ENCODE measurements at regions not wholly inside any gene's neighbourhood (a gene's known extent, or its start where the extent isn't known, plus 50 kb on each side); places are given as distances from the start of the nearest gene placed in this dataset.

DNA sequence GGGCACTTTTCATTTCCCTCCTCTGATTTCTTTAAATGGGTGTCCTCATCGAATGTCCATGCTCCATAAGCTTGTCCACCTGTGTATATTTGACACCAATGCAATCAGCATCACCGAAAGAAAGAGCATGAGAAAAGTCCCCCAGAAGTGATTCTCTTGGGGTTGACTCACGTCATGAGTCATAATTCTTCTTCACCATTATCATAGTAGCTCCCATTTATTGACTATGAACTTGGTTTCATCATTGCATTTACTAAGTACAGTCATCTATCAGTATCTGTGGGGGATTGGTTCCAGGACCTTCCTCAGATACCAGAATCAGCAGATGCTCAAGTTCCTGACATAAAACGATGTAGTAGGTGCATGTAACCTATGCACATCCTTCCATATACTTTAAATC, 372.5 kb upstream of the CFAP20DC start:
- H3K27me3 ChIP-seq (ENCODE audit: control insufficient read depth, insufficient read depth, low read length): no peaks in the 10 kb centered on the region
- H3K4me3 ChIP-seq (ENCODE audit: low read length): no peak overlapping the region
- DNase-seq (ENCODE audit: low read depth, low spot score): no peak
- no peaks in the 10 kb centered on the region for H3K9me3 ChIP-seq (ENCODE audit: control insufficient read depth, insufficient read depth, low read length)
- no CpG with 5 or more reads among the region's 4 CpGs for WGBS (ENCODE audit: insufficient coverage, insufficient read length)
- H3K36me3 ChIP-seq (ENCODE audit: control insufficient read depth, insufficient read depth, low read length): no peaks in the 10 kb centered on the region
- no peak overlapping the region for H3K27ac ChIP-seq (ENCODE audit: low read length)
- no peaks in the 10 kb centered on the region for H3K4me1 ChIP-seq (ENCODE audit: control insufficient read depth, insufficient read depth, low read length)

DNA sequence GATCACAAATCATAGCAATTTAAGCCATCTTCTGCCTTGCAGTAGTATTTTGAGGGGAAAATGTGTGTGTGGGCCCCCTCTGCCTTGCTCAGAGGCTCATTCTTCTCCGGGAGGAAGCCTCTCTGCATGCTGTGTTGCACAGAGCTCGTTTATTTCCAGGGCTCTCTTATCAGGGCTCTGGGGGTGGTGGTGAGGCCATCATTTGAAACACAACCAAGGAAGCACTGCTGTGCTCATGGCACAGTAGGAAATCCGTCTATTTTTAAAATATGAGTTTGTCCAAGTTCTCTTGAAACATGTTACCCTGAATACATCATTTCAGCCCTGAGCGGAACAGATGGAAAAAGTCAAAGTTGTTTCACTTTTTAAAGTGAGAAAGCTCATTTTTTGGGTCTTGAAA, 369.0 kb upstream of the CFAP20DC start:
- no peak for DNase-seq (ENCODE audit: low read depth, low spot score)
- no CpG with 5 or more reads among the region's 4 CpGs for WGBS (ENCODE audit: insufficient coverage, insufficient read length)
- Histone ChIP-seq H3K36me3 (ENCODE audit: control insufficient read depth, insufficient read depth, low read length) (no peaks in the 10 kb centered on the region), H3K27ac (ENCODE audit: low read length) (no peak overlapping the region), H3K27me3 (ENCODE audit: control insufficient read depth, insufficient read depth, low read length) (no peaks in the 10 kb centered on the region), H3K9me3 (ENCODE audit: control insufficient read depth, insufficient read depth, low read length) (no peaks in the 10 kb centered on the region), H3K4me1 (ENCODE audit: control insufficient read depth, insufficient read depth, low read length) (no peaks in the 10 kb centered on the region), H3K4me3 (ENCODE audit: low read length) (no peak overlapping the region)

DNA sequence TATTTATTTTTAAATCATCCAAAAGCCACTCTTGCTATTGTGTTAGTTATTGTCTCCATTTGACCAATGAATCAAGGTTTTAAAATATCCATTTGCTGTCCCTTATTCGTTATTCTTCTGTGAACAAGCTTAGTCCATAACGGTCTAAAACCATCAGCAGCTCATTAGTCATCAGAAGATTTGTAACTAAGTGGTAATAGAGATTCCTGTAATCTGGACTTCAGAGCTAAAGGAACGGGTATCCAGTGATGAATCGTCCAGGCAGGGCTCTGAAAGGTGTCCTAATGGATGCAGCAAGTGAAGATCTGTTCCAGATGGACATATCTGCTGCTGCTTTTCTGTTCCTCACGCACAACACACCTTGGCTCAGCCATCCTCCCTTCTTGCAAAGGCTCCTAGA, 362.7 kb upstream of the CFAP20DC start:
- WGBS (ENCODE audit: insufficient coverage, insufficient read length): no CpG with 5 or more reads among the region's 5 CpGs
- no peak for DNase-seq (ENCODE audit: low read depth, low spot score)
- Histone ChIP-seq H3K9me3 (ENCODE audit: control insufficient read depth, insufficient read depth, low read length) (no peaks in the 10 kb centered on the region), H3K4me3 (ENCODE audit: low read length) (no peak overlapping the region), H3K4me1 (ENCODE audit: control insufficient read depth, insufficient read depth, low read length) (no peaks in the 10 kb centered on the region), H3K36me3 (ENCODE audit: control insufficient read depth, insufficient read depth, low read length) (no peaks in the 10 kb centered on the region), H3K27me3 (ENCODE audit: control insufficient read depth, insufficient read depth, low read length) (peaks cover 2% of the 10 kb centered on the region; the same call in 1 of the 2 replicates), H3K27ac (ENCODE audit: low read length) (no peak overlapping the region)

DNA sequence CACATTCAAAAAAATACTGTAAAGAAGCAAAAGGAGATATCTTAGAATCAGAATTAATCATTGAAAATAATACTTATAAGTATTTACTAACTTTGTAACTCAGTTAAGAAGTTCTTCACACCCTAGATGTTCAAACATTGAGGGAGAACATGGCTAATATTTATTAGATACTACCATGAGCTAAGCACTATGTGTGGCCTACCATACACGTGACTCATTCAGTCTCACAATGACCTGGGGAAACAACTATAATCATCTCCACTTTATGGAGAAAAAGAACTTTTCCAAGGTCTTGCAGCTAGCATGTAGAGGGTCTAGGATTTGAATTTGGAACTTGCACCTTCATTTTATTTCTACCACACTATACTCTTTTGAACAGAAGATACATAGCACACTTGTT, 361.9 kb upstream of the CFAP20DC start:
- no CpG with 5 or more reads among the region's 1 CpG for WGBS (ENCODE audit: insufficient coverage, insufficient read length)
- DNase-seq (ENCODE audit: low read depth, low spot score): no peak
- Histone ChIP-seq H3K27ac (ENCODE audit: low read length) (no peak overlapping the region), H3K36me3 (ENCODE audit: control insufficient read depth, insufficient read depth, low read length) (no peaks in the 10 kb centered on the region), H3K4me1 (ENCODE audit: control insufficient read depth, insufficient read depth, low read length) (no peaks in the 10 kb centered on the region), H3K4me3 (ENCODE audit: low read length) (no peak overlapping the region), H3K27me3 (ENCODE audit: control insufficient read depth, insufficient read depth, low read length) (peaks cover 2% of the 10 kb centered on the region; the same call in 1 of the 2 replicates), H3K9me3 (ENCODE audit: control insufficient read depth, insufficient read depth, low read length) (no peaks in the 10 kb centered on the region)

- H3K27me3 ChIP-seq (ENCODE audit: control insufficient read depth, insufficient read depth, low read length): peaks cover 2% of the 10 kb centered on the region; the same call in 1 of the 2 replicates
- H3K36me3 ChIP-seq (ENCODE audit: control insufficient read depth, insufficient read depth, low read length): no peaks in the 10 kb centered on the region
- no peak overlapping the region for H3K27ac ChIP-seq (ENCODE audit: low read length)
- H3K9me3 ChIP-seq (ENCODE audit: control insufficient read depth, insufficient read depth, low read length): no peaks in the 10 kb centered on the region
- H3K4me3 ChIP-seq (ENCODE audit: low read length): no peak overlapping the region
- no peak for DNase-seq (ENCODE audit: low read depth, low spot score)
- H3K4me1 ChIP-seq (ENCODE audit: control insufficient read depth, insufficient read depth, low read length): no peaks in the 10 kb centered on the region
- no CpG with 5 or more reads among the region's 2 CpGs for WGBS (ENCODE audit: insufficient coverage, insufficient read length)
Observed at GRCh38 chr3:59411186-59411585, 361.4 kb upstream of the CFAP20DC start.

DNA sequence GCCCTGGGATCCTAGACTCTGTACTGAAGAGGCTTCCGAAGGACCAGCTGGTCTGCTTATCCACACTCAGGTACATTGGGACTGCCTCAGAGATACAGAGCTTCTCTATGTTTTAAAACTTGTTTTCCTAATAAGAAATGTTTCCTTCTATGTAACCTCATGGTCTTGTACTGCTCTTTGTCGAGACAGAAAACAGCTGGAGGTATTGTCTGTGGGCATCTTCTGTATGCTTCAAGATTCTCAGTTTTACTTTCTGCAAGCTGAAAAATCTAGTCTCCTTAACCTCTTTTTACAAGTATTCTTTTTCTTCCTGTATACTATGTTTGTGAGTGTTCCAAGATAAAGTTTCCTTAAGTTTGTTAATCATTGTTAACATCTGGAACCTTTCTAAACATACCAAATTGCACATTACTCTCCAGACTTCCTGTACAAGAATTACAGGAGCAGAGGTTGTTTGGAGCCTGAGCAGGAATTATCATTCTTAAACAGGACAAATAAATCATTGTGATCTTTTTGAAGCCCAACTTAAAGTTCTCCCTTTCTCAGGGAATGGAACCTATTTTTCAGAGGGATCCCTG, 358.3 kb upstream of the CFAP20DC start:
- WGBS (ENCODE audit: insufficient coverage, insufficient read length): no CpG with 5 or more reads among the region's 2 CpGs
- Histone ChIP-seq H3K27me3 (ENCODE audit: control insufficient read depth, insufficient read depth, low read length) (peaks cover 2% of the 10 kb centered on the region; the same call in 1 of the 2 replicates), H3K4me1 (ENCODE audit: control insufficient read depth, insufficient read depth, low read length) (peaks cover 2% of the 10 kb centered on the region; the same call in 1 of the 2 replicates), H3K9me3 (ENCODE audit: control insufficient read depth, insufficient read depth, low read length) (no peaks in the 10 kb centered on the region), H3K36me3 (ENCODE audit: control insufficient read depth, insufficient read depth, low read length) (no peaks in the 10 kb centered on the region), H3K4me3 (ENCODE audit: low read length) (no peak overlapping the region), H3K27ac (ENCODE audit: low read length) (no peak overlapping the region)
- no peak for DNase-seq (ENCODE audit: low read depth, low spot score)

GRCh38 chr3:59407425-59407824, 357.6 kb upstream of the CFAP20DC start:
- H3K4me3 ChIP-seq (ENCODE audit: low read length): no peak overlapping the region
- no peaks in the 10 kb centered on the region for H3K9me3 ChIP-seq (ENCODE audit: control insufficient read depth, insufficient read depth, low read length)
- WGBS (ENCODE audit: insufficient coverage, insufficient read length): no CpG with 5 or more reads among the region's 5 CpGs
- H3K36me3 ChIP-seq (ENCODE audit: control insufficient read depth, insufficient read depth, low read length): no peaks in the 10 kb centered on the region
- H3K27ac ChIP-seq (ENCODE audit: low read length): no peak overlapping the region
- no peak for DNase-seq (ENCODE audit: low read depth, low spot score)
- no peaks in the 10 kb centered on the region for H3K27me3 ChIP-seq (ENCODE audit: control insufficient read depth, insufficient read depth, low read length)
- peaks cover 2% of the 10 kb centered on the region; the same call in 1 of the 2 replicates for H3K4me1 ChIP-seq (ENCODE audit: control insufficient read depth, insufficient read depth, low read length)

GRCh38 chr3:59406943-59407342, 357.1 kb upstream of the CFAP20DC start:
- Histone ChIP-seq H3K4me3 (ENCODE audit: low read length) (no peak overlapping the region), H3K4me1 (ENCODE audit: control insufficient read depth, insufficient read depth, low read length) (peaks cover 2% of the 10 kb centered on the region; the same call in 1 of the 2 replicates), H3K27ac (ENCODE audit: low read length) (no peak overlapping the region), H3K27me3 (ENCODE audit: control insufficient read depth, insufficient read depth, low read length) (no peaks in the 10 kb centered on the region), H3K36me3 (ENCODE audit: control insufficient read depth, insufficient read depth, low read length) (no peaks in the 10 kb centered on the region), H3K9me3 (ENCODE audit: control insufficient read depth, insufficient read depth, low read length) (no peaks in the 10 kb centered on the region)
- DNase-seq (ENCODE audit: low read depth, low spot score): no peak
- WGBS (ENCODE audit: insufficient coverage, insufficient read length): no CpG with 5 or more reads among the region's 2 CpGs

GRCh38 chr3:59404851-59405250, 355.0 kb upstream of the CFAP20DC start:
- Histone ChIP-seq H3K27ac (ENCODE audit: low read length) (no peak overlapping the region), H3K9me3 (ENCODE audit: control insufficient read depth, insufficient read depth, low read length) (no peaks in the 10 kb centered on the region), H3K4me1 (ENCODE audit: control insufficient read depth, insufficient read depth, low read length) (peaks cover 2% of the 10 kb centered on the region; the same call in 1 of the 2 replicates), H3K4me3 (ENCODE audit: low read length) (no peak overlapping the region), H3K36me3 (ENCODE audit: control insufficient read depth, insufficient read depth, low read length) (no peaks in the 10 kb centered on the region), H3K27me3 (ENCODE audit: control insufficient read depth, insufficient read depth, low read length) (no peaks in the 10 kb centered on the region)
- WGBS (ENCODE audit: insufficient coverage, insufficient read length): no CpG with 5 or more reads among the region's 8 CpGs
- DNase-seq (ENCODE audit: low read depth, low spot score): no peak

DNA sequence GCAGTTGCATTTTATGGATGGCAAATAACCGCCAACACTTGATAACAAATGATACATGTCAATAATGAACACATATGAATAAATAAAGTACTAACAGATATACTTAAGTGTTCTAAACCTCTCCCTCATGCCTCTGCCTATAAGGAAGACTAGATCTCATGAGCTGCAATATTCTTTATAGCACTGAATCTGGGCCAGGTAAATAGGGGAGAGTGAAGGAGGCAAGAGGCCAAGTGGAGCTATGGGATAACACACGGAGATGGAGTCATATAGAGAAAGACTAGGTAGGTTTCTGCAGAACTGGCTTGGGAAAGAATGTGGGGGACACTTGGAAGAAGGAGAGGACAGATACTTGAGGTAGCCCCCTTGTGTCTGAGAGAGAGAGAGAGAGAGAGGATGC, 354.2 kb upstream of the CFAP20DC start:
- no peaks in the 10 kb centered on the region for H3K27me3 ChIP-seq (ENCODE audit: control insufficient read depth, insufficient read depth, low read length)
- H3K4me1 ChIP-seq (ENCODE audit: control insufficient read depth, insufficient read depth, low read length): peaks cover 2% of the 10 kb centered on the region; the same call in 1 of the 2 replicates
- H3K9me3 ChIP-seq (ENCODE audit: control insufficient read depth, insufficient read depth, low read length): no peaks in the 10 kb centered on the region
- H3K4me3 ChIP-seq (ENCODE audit: low read length): no peak overlapping the region
- no peaks in the 10 kb centered on the region for H3K36me3 ChIP-seq (ENCODE audit: control insufficient read depth, insufficient read depth, low read length)
- whole genome bisulfite sequencing (ENCODE audit: insufficient coverage, insufficient read length): no CpG with 5 or more reads among the region's 2 CpGs
- H3K27ac ChIP-seq (ENCODE audit: low read length): no peak overlapping the region
- DNase-seq (ENCODE audit: low read depth, low spot score): no peak

DNA sequence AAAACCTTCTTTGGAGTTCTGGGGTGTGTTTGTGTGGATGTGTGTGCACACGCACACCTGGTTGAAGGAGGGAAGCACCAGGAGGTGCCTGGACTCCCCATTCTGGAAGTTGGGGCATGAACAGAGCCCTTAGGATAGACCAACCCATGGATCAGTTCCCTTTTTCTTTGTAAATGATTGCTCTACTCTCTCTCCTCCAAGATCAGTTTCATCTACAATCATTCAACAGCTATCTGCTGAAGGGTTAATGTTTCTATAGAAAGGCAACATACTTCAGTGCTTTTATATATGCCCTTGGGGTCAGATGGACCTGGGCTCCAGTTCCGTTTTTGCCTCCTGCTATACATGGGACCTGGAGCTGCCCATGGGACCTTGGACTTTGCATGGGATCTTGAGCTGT, 352.1 kb upstream of the CFAP20DC start:
- Histone ChIP-seq H3K4me3 (ENCODE audit: low read length) (no peak overlapping the region), H3K27ac (ENCODE audit: low read length) (no peak overlapping the region), H3K27me3 (ENCODE audit: control insufficient read depth, insufficient read depth, low read length) (no peaks in the 10 kb centered on the region), H3K4me1 (ENCODE audit: control insufficient read depth, insufficient read depth, low read length) (peaks cover 2% of the 10 kb centered on the region; the same call in 1 of the 2 replicates), H3K9me3 (ENCODE audit: control insufficient read depth, insufficient read depth, low read length) (no peaks in the 10 kb centered on the region), H3K36me3 (ENCODE audit: control insufficient read depth, insufficient read depth, low read length) (no peaks in the 10 kb centered on the region)
- no peak for DNase-seq (ENCODE audit: low read depth, low spot score)
- no CpG with 5 or more reads among the region's 2 CpGs for WGBS (ENCODE audit: insufficient coverage, insufficient read length)

Data from iPS DF 6.9 (cell line).